GM12878 (cell line): ENCODE measurements at regions not wholly inside any gene's neighbourhood (a gene's known extent, or its start where the extent isn't known, plus 50 kb on each side); places are given as distances from the start of the nearest gene placed in this dataset.

Experiments used
- ATAC-seq: fragments of 200-7000 bp; cut with Tn5 transposase; 3 replicates; pipeline ENCODE4 v1.9.1; 2020; ENCODE audit warnings: mild to moderate bottlenecking, moderate library complexity
- BruUV-seq: library from RNA; stranded (reverse); fragments of 400-500 nt; replicated peaks from 2 replicates; lab custom pipeline; 2021; lab: Mats Ljungman, UMichigan
- CTCF ChIA-PET: fragments of 300-600 bp; sonication (Branson Sonifier 250); formaldehyde crosslinking; extraction: SDS; loops from one replicate; lab custom pipeline; 2021; ENCODE audit warnings: inconsistent platforms; lab: Yijun Ruan, JAX
- POLR2A ChIA-PET: fragments of 350-600 bp; formaldehyde crosslinking; extraction: SDS; loops from one replicate; lab custom pipeline; 2021; ENCODE audit warnings: inconsistent platforms; lab: Charles Lee
- RAD21 ChIA-PET: fragments of 300-600 bp; sonication (Branson Sonifier 250); formaldehyde crosslinking; loops from one replicate; lab custom pipeline; 2023; ENCODE audit warnings: antibody characterized with exemption; ENCODE audit not compliant: unreplicated experiment; lab: Charles Lee
- SMC1A ChIA-PET: fragments of 300-600 bp; sonication (Branson Sonifier 250); formaldehyde crosslinking; loops from one replicate; lab custom pipeline; 2023; ENCODE audit not compliant: unreplicated experiment, uncharacterized antibody; lab: Charles Lee
- DNase-seq: peaks from one replicate; pipeline ENCODE4 v3.0.0-alpha.2; 2011; ENCODE audit warnings: low read depth, low spot score
- FAIRE-seq: peaks from 3 replicates; lab custom pipeline; 2011; peaks lifted over from hg19 to GRCh38; lab: Jason Lieb, UNC
- H2AFZ ChIP-seq: 2 replicates; pipeline ENCODE4 v1.6.0; 2011; ENCODE audit warnings: low read depth, low read length, control low read depth; ENCODE audit not compliant: control insufficient read depth
- H3K27ac ChIP-seq: 2 replicates; pipeline ENCODE4 v1.5.1; 2011; ENCODE audit warnings: control low read depth; ENCODE audit not compliant: control insufficient read depth, insufficient read depth
- H3K27me3 ChIP-seq, 2 experiments: replicated peaks in 1 of 2; 2 replicates each; pipeline versions ENCODE4 v1.6.0 to v1.6.1; 2011; ENCODE audit warnings: low read length in 1 of 2; ENCODE audit not compliant: control insufficient read depth in 2 of 2, insufficient read depth in 2 of 2
- H3K36me3 ChIP-seq, 2 experiments: 2 replicates each; pipeline ENCODE4 v1.5.1; 2011; ENCODE audit warnings: low read length in 1 of 2; ENCODE audit not compliant: control insufficient read depth in 2 of 2, insufficient read depth in 2 of 2
- H3K4me1 ChIP-seq: 2 replicates; pipeline ENCODE4 v1.6.1; 2011; ENCODE audit warnings: mild to moderate bottlenecking, low read length, moderate library complexity, mixed read lengths; ENCODE audit not compliant: control insufficient read depth, insufficient read depth
- H3K4me2 ChIP-seq: 2 replicates; pipeline ENCODE4 v1.6.0; 2011; ENCODE audit warnings: control low read depth; ENCODE audit not compliant: control insufficient read depth, insufficient read depth
- H3K4me3 ChIP-seq: fragments of 200-600 bp; sonication (generic); 2 replicates; pipeline ENCODE4 v1.5.1; 2016
- H3K79me2 ChIP-seq: 2 replicates; pipeline ENCODE4 v1.6.0; 2011; ENCODE audit warnings: low read length; ENCODE audit not compliant: control insufficient read depth, insufficient read depth
- H3K9ac ChIP-seq: 2 replicates; pipeline ENCODE4 v1.8.0; 2011; ENCODE audit warnings: low read length, control low read depth, mixed read lengths; ENCODE audit not compliant: control insufficient read depth, insufficient read depth
- H3K9me3 ChIP-seq: replicated peaks from 3 replicates; pipeline ENCODE4 v1.5.1; 2011; ENCODE audit warnings: mild to moderate bottlenecking, low read length; ENCODE audit not compliant: control insufficient read depth, insufficient read depth
- H4K20me1 ChIP-seq: 2 replicates; pipeline ENCODE4 v1.6.0; 2011; ENCODE audit not compliant: control insufficient read depth, insufficient read depth
- CHD1 ChIP-seq: IDR thresholded peaks from 2 replicates; pipeline ENCODE4 v1.6.1; 2012; ENCODE audit warnings: low read depth, low read length, improper control_type of control experiment
- EED ChIP-seq: sonication (generic); IDR thresholded peaks from 2 replicates; pipeline ENCODE4 v1.6.1; 2016; ENCODE audit warnings: antibody characterized with exemption, low read depth
- ELK1 ChIP-seq: IDR thresholded peaks from 2 replicates; pipeline ENCODE4 v1.6.1; 2012; ENCODE audit warnings: low read depth, low read length, improper control_type of control experiment
- EP300 ChIP-seq, 2 experiments: fragments of 150-350 bp in 1 of 2; IDR thresholded peaks; 2 replicates each; pipeline ENCODE4 v1.6.1; 2011 to 2012; ENCODE audit warnings: low read depth in 2 of 2, low read length in 2 of 2, borderline replicate concordance in 1 of 2, improper control_type of control experiment in 1 of 2, inconsistent platforms in 1 of 2; ENCODE audit not compliant: control insufficient read depth in 1 of 2
- GATAD2B ChIP-seq: fragments of 450-650 bp; conservative IDR thresholded peaks from 2 replicates; pipeline ENCODE4 v1.6.1; 2017; ENCODE audit warnings: low read depth, mild to moderate bottlenecking, moderate library complexity
- HCFC1 ChIP-seq: fragments of 150-350 bp; IDR thresholded peaks from 2 replicates; pipeline ENCODE4 v1.6.1; 2014; ENCODE audit warnings: low read length
- NFIC ChIP-seq: IDR thresholded peaks from 2 replicates; pipeline ENCODE4 v1.6.1; 2012; ENCODE audit warnings: low read depth, mild to moderate bottlenecking, inconsistent platforms, low read length, moderate library complexity
- PBX3 ChIP-seq: IDR thresholded peaks from 2 replicates; pipeline ENCODE4 v1.6.1; 2011; ENCODE audit warnings: mild to moderate bottlenecking, low read depth, low read length, moderate library complexity; ENCODE audit not compliant: insufficient replicate concordance
- POU2F2 ChIP-seq: IDR thresholded peaks from 3 replicates; pipeline ENCODE4 v1.6.1; 2011; ENCODE audit warnings: low read depth, mild to moderate bottlenecking, low read length, borderline replicate concordance
- RBBP5 ChIP-seq: fragments of 200-600 bp; sonication (generic); conservative IDR thresholded peaks from 2 replicates; pipeline ENCODE4 v1.6.1; 2016
- SIX5 ChIP-seq: IDR thresholded peaks from 2 replicates; pipeline ENCODE4 v1.6.1; 2011; ENCODE audit warnings: mild to moderate bottlenecking, low read depth, low read length, moderate library complexity; ENCODE audit not compliant: severe bottlenecking
- SMARCA5 ChIP-seq: fragments of 450-650 bp; IDR thresholded peaks from 2 replicates; pipeline ENCODE4 v1.6.1; 2017; ENCODE audit warnings: mild to moderate bottlenecking
- SREBF2 ChIP-seq: IDR thresholded peaks from 2 replicates; pipeline ENCODE4 v1.6.1; 2012; ENCODE audit warnings: mild to moderate bottlenecking, low read length
- SRF ChIP-seq, 2 experiments: IDR thresholded peaks; 2 replicates each; pipeline ENCODE4 v1.6.1; 2011; ENCODE audit warnings: low read depth in 2 of 2, low read length in 2 of 2, mild to moderate bottlenecking in 1 of 2, moderate library complexity in 1 of 2
- TCF3 ChIP-seq: IDR thresholded peaks from 2 replicates; pipeline ENCODE4 v1.6.1; 2012; ENCODE audit warnings: low read depth, mild to moderate bottlenecking, low read length, borderline replicate concordance; ENCODE audit not compliant: insufficient read depth
- YBX1 ChIP-seq: fragments of 450-650 bp; IDR thresholded peaks from 2 replicates; pipeline ENCODE4 v1.6.1; 2016; ENCODE audit warnings: antibody characterized with exemption
- YY1 ChIP-seq: IDR thresholded peaks from 2 replicates; pipeline ENCODE4 v1.6.1; 2011; ENCODE audit warnings: low read depth, mild to moderate bottlenecking, low read length
- WGBS: methylation state at CpG from one replicate; pipeline ENCODE4 v1.1.6; 2016; ENCODE audit warnings: low lambda C conversion rate; ENCODE audit not compliant: insufficient replicate concordance, insufficient coverage; ENCODE audit errors: missing lambda C conversion rate; 5-methylcytosine and 5-hydroxymethylcytosine counted together
- in situ Hi-C: fragments of 300-500 bp; cut with MboI; formaldehyde crosslinking; loops from 9 replicates; pipeline ENCODE4 v1.14.3; 2018; ENCODE audit warnings: mixed read lengths
- intact Hi-C: fragments of 100-400 bp; cut with micrococcal nuclease; formaldehyde crosslinking; loops from one replicate; pipeline ENCODE4 v1.14.2; 2022; ENCODE audit not compliant: unreplicated experiment

GRCh38 chr7:25646726-25647413 is 418.6 kb upstream of the NPVF start:
- ATAC-seq (no peak), DNase-seq (no peak), FAIRE-seq (no peak)
- BruUV-seq = no TSS peak
- H3K4me2 ChIP-seq = no peak overlapping the region
- no peaks in the 10 kb centered on the region; a peak in 1 of 4 replicates for H3K27me3 ChIP-seq
- 27% methylated on average over 6 of the region's 6 CpGs for WGBS
- ChIA-PET POLR2A (no interaction called here), SMC1A (no interaction called here), RAD21 (no interaction called here), CTCF (interaction anchor here (1.2 kb wide), 1 partner anchor 14 kb away, joined by 3 read pairs; no protein-coding TSS in a partner anchor)
- no peaks in the 10 kb centered on the region for H4K20me1 ChIP-seq
- no peak overlapping the region for H2AFZ ChIP-seq
- no peak overlapping the region for H3K9ac ChIP-seq
- no peaks in the 10 kb centered on the region for H3K4me1 ChIP-seq
- H3K27ac ChIP-seq = no peak overlapping the region
- no peak overlapping the region for H3K4me3 ChIP-seq
- no peaks in the 10 kb centered on the region for H3K36me3 ChIP-seq
- H3K9me3 ChIP-seq = no peaks in the 10 kb centered on the region
- in situ Hi-C loops (no loop called here), intact Hi-C loops (no loop called here)
- no peaks in the 10 kb centered on the region for H3K79me2 ChIP-seq
- TF ChIP-seq HCFC1 (no peak), YBX1 (no peak)

GRCh38 chr7:25647872-25648271 is 419.6 kb upstream of the NPVF start:
- Histone ChIP-seq H3K4me1 (no peaks in the 10 kb centered on the region), H3K4me3 (no peak overlapping the region), H2AFZ (no peak overlapping the region), H3K9me3 (no peaks in the 10 kb centered on the region), H4K20me1 (no peaks in the 10 kb centered on the region), H3K9ac (no peak overlapping the region), H3K27ac (no peak overlapping the region), H3K27me3 (no peaks in the 10 kb centered on the region; a peak in 1 of 4 replicates), H3K79me2 (no peaks in the 10 kb centered on the region), H3K36me3 (no peaks in the 10 kb centered on the region), H3K4me2 (no peak overlapping the region)
- BruUV-seq = no TSS peak
- ChIA-PET CTCF (no interaction called here), POLR2A (no interaction called here), RAD21 (no interaction called here), SMC1A (no interaction called here)
- DNase-seq = no peak
- FAIRE-seq = no peak
- WGBS = 65% methylated on average over 2 of the region's 2 CpGs
- in situ Hi-C loops = no loop called here
- ATAC-seq = no peak
- intact Hi-C loops = no loop called here
- no peak for TF ChIP-seq EED
- TF ChIP-seq SIX5 = no peak
- TF ChIP-seq TCF3 = no peak
- no peak for TF ChIP-seq SREBF2
- no peak for TF ChIP-seq SMARCA5
- TF ChIP-seq GATAD2B = no peak
- no peak for TF ChIP-seq YY1
- no peak for TF ChIP-seq PBX3
- no peak for TF ChIP-seq POU2F2
- no peak for TF ChIP-seq ELK1
- no peak for TF ChIP-seq CHD1
- TF ChIP-seq RBBP5 = no peak
- TF ChIP-seq EP300 (IDR thresholded peaks at IDR 0.05; ENCODE audit: borderline replicate concordance in 1 of 2, control insufficient read depth in 1 of 2, low read depth in 2 of 2, low read length in 2 of 2) = no peak
- no peak for TF ChIP-seq SRF (IDR thresholded peaks at IDR 0.05; ENCODE audit: low read depth in 2 of 2, low read length in 2 of 2)
- no peak for TF ChIP-seq NFIC
